GM23338 (cell line): ENCODE measurements at regions not wholly inside any gene's neighbourhood (a gene's known extent, or its start where the extent isn't known, plus 50 kb on each side); places are given as distances from the start of the nearest gene placed in this dataset.

Source experiments
- ATAC-seq: fragments of 200-7000 bp; cut with Tn5 transposase; 3 replicates; pipeline ENCODE4 v1.9.1; 2020
- DNase-seq: peaks from one replicate; pipeline ENCODE4 v3.0.0-alpha.2; 2015; ENCODE audit warnings: low spot score
- H2AFZ ChIP-seq: fragments of 200-600 bp; sonication (generic); 2 replicates; pipeline ENCODE4 v1.8.0; 2016; ENCODE audit warnings: antibody characterized with exemption, mild to moderate bottlenecking, moderate library complexity
- H3F3A ChIP-seq: fragments of 200-600 bp; sonication (generic); replicated peaks from 2 replicates; pipeline ENCODE4 v1.8.0; 2017; ENCODE audit warnings: antibody characterized with exemption, mixed run types, low read depth
- H3K27ac ChIP-seq: fragments of 200-600 bp; sonication (generic); 2 replicates; pipeline ENCODE4 v1.6.1; 2016; ENCODE audit warnings: low read depth
- H3K27me3 ChIP-seq: fragments of 200-600 bp; sonication (generic); 2 replicates; pipeline ENCODE4 v1.8.0; 2016; ENCODE audit warnings: mild to moderate bottlenecking, mixed run types, moderate library complexity; ENCODE audit not compliant: insufficient read depth
- H3K36me3 ChIP-seq: fragments of 200-600 bp; sonication (generic); 2 replicates; pipeline ENCODE4 v1.8.0; 2016; ENCODE audit warnings: mild to moderate bottlenecking; ENCODE audit not compliant: insufficient read depth
- H3K4me1 ChIP-seq: fragments of 200-600 bp; sonication (generic); 2 replicates; pipeline ENCODE4 v1.8.0; 2016; ENCODE audit warnings: mild to moderate bottlenecking, moderate library complexity; ENCODE audit not compliant: insufficient read depth
- H3K4me2 ChIP-seq: fragments of 200-600 bp; sonication (generic); 2 replicates; pipeline ENCODE4 v1.7.1; 2017; ENCODE audit warnings: mixed run types
- H3K4me3 ChIP-seq: fragments of 200-600 bp; sonication (generic); 2 replicates; pipeline ENCODE4 v1.6.1; 2016; ENCODE audit warnings: mixed run types
- H3K79me2 ChIP-seq: fragments of 200-600 bp; sonication (generic); replicated peaks from 2 replicates; pipeline ENCODE4 v1.8.0; 2017; ENCODE audit warnings: mild to moderate bottlenecking; ENCODE audit not compliant: insufficient read depth
- H3K9me2 ChIP-seq: fragments of 200-600 bp; sonication (generic); 2 replicates; pipeline ENCODE4 v1.8.0; 2017; ENCODE audit not compliant: insufficient read depth
- H4K20me1 ChIP-seq: fragments of 200-600 bp; sonication (generic); replicated peaks from 2 replicates; pipeline ENCODE4 v1.8.0; 2017; ENCODE audit warnings: mild to moderate bottlenecking; ENCODE audit not compliant: insufficient read depth
- H3K27ac Mint-ChIP-seq: 2 replicates; pipeline ENCODE4 v1.8.0; 2020; ENCODE audit warnings: inconsistent platforms, mild to moderate bottlenecking, moderate library complexity, mixed read lengths
- H3K27me3 Mint-ChIP-seq: 3 replicates; pipeline ENCODE4 v1.8.0; 2022; ENCODE audit warnings: low read depth, mild to moderate bottlenecking, moderate library complexity, mixed read lengths, inconsistent platforms; ENCODE audit not compliant: insufficient read depth, poor library complexity
- H3K36me3 Mint-ChIP-seq: 3 replicates; pipeline ENCODE4 v1.8.0; 2021; ENCODE audit warnings: low read depth, mild to moderate bottlenecking, inconsistent platforms, moderate library complexity, mixed read lengths
- H3K4me1 Mint-ChIP-seq: 3 replicates; pipeline ENCODE4 v1.8.0; 2020; ENCODE audit warnings: mild to moderate bottlenecking, inconsistent platforms, mixed read lengths
- H3K4me3 Mint-ChIP-seq: 3 replicates; pipeline ENCODE4 v1.8.0; 2021; ENCODE audit warnings: moderate library complexity, mild to moderate bottlenecking, inconsistent platforms, mixed read lengths
- H3K9me3 Mint-ChIP-seq: 3 replicates; pipeline ENCODE4 v1.8.0; 2020; ENCODE audit warnings: moderate library complexity, mild to moderate bottlenecking, inconsistent platforms, mixed read lengths
- ETS1 ChIP-seq: IDR thresholded peaks from 2 replicates; pipeline ENCODE4 v1.6.1; 2016; ENCODE audit warnings: antibody characterized with exemption
- REST ChIP-seq: IDR thresholded peaks from one replicate; pipeline ENCODE4 v1.6.1; 2018; ENCODE audit warnings: antibody characterized with exemption; ENCODE audit not compliant: unreplicated experiment
- ZNF462 ChIP-seq: fragments of 250-450 bp; sonication (Bioruptor Pico); IDR thresholded peaks from 2 replicates; pipeline ENCODE4 v1.5.0; 2020; ENCODE audit warnings: mild to moderate bottlenecking, moderate library complexity

- TF ChIP-seq ZNF462 (CRISPR knock-in tag): no peak
- TF ChIP-seq REST: no peak
These were observed 673.8 kb upstream of the FANCL start (continued) for GRCh38 chr2:58914733-58915505.

- H2AFZ ChIP-seq: no peak overlapping the region
- H3K27ac Mint-ChIP-seq: peak overlapping the region; percentile 79
- H3K4me3 Mint-ChIP-seq: peak overlapping the region; percentile 52
- peaks cover 45% of the 10 kb centered on the region for H3K4me1 Mint-ChIP-seq
- H3F3A ChIP-seq: no peaks in the 10 kb centered on the region
- H3K4me3 ChIP-seq: peak overlapping the region; percentile 15; the same call in 1 of the 2 replicates
- no peaks in the 10 kb centered on the region for H3K27me3 ChIP-seq
- H3K27ac ChIP-seq: no peak overlapping the region
- H3K4me1 ChIP-seq: peaks cover 31% of the 10 kb centered on the region
- H3K36me3 Mint-ChIP-seq: no peaks in the 10 kb centered on the region
- no peaks in the 10 kb centered on the region for H4K20me1 ChIP-seq
- no peaks in the 10 kb centered on the region for H3K79me2 ChIP-seq
- DNase-seq: peak; percentile 34
- H3K4me2 ChIP-seq: peak overlapping the region; percentile 63
- H3K36me3 ChIP-seq: no peaks in the 10 kb centered on the region
- H3K9me3 Mint-ChIP-seq: no peaks in the 10 kb centered on the region
- H3K27me3 Mint-ChIP-seq: peaks cover 2% of the 10 kb centered on the region
- no peaks in the 10 kb centered on the region for H3K9me2 ChIP-seq
- peak; percentile 78 for ATAC-seq
- no peak for TF ChIP-seq ETS1
These were observed 672.1 kb upstream of the FANCL start for GRCh38 chr2:58913082-58913726.
